Omental fat pad (tissue), 3 donors: ENCODE measurements at regions not wholly inside any gene's neighbourhood (a gene's known extent, or its start where the extent isn't known, plus 50 kb on each side); places are given as distances from the start of the nearest gene placed in this dataset.
"Not testable (repeated sequence)": the region's sequence is repeated elsewhere in the genome, so short reads cannot be mapped to it uniquely, and the experiment has no call there.

Source experiments
- ATAC-seq: fragments of 150-250 bp; one replicate; pipeline ENCODE4 v1.9.1; 2016; ENCODE audit warnings: mild to moderate bottlenecking, moderate library complexity; ENCODE audit not compliant: low FRiP score
- DNase-seq: peaks from one replicate; pipeline ENCODE4 v3.0.0-alpha.2; 2019; ENCODE audit warnings: low spot score
- TF ChIP-seq, protein P1 (sequence below), 3 donors: fragments of 450-650 bp; IDR thresholded peaks; one replicate each; pipeline ENCODE4 v1.5.1; 2016 to 2017; ENCODE audit warnings: antibody characterized with exemption in 3 of 3, mild to moderate bottlenecking in 3 of 3, moderate library complexity in 2 of 3

DNA sequence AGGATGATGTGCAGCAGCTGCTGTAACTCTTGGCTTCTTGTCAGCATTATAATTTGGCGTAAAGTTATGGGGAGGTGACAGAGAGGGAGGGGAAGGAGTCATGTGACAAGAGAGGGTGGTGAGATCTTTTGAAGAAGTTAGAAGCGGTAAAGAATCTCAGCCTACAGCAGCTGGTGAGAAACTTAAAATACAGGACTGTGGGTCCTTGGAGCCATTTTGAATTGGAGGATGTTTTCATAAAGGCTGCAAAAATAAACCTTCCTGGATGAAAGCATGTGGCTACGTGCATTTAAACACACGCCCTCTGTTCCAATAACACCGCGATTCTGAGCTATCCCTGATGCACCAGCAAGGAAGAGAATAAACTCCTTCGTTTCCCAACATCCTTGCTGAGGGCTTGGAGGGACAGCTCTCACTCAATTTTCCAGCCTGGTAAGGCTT, 133.7 kb downstream of the TMEM30B start:
- TF ChIP-seq, protein P1, sequence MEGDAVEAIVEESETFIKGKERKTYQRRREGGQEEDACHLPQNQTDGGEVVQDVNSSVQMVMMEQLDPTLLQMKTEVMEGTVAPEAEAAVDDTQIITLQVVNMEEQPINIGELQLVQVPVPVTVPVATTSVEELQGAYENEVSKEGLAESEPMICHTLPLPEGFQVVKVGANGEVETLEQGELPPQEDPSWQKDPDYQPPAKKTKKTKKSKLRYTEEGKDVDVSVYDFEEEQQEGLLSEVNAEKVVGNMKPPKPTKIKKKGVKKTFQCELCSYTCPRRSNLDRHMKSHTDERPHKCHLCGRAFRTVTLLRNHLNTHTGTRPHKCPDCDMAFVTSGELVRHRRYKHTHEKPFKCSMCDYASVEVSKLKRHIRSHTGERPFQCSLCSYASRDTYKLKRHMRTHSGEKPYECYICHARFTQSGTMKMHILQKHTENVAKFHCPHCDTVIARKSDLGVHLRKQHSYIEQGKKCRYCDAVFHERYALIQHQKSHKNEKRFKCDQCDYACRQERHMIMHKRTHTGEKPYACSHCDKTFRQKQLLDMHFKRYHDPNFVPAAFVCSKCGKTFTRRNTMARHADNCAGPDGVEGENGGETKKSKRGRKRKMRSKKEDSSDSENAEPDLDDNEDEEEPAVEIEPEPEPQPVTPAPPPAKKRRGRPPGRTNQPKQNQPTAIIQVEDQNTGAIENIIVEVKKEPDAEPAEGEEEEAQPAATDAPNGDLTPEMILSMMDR (IDR thresholded peaks at IDR 0.05): no peak
- ATAC-seq: no peak
- DNase-seq: no peak

DNA sequence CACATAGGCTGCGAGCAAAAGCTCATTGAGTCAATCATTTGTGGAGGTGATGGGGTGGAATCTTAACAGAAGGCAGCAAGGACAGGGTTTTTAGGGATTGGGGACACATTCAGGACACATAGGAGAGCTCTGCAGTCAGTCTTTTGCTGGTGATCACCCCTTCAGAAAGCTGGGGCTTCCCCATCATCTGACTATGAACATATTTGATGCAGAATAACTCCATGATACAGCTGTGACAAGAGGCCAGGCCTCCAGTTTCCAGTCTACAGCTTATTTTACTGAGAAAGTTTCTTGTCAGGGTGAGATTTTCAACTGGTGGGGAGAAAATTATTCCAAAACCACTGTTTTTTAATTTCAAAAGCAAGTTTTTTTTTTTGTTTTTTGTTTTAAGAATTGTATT, 134.2 kb downstream of the TMEM30B start:
- ATAC-seq: no peak
- TF ChIP-seq, protein P1 (IDR thresholded peaks at IDR 0.05): no peak
- no peak for DNase-seq

DNA sequence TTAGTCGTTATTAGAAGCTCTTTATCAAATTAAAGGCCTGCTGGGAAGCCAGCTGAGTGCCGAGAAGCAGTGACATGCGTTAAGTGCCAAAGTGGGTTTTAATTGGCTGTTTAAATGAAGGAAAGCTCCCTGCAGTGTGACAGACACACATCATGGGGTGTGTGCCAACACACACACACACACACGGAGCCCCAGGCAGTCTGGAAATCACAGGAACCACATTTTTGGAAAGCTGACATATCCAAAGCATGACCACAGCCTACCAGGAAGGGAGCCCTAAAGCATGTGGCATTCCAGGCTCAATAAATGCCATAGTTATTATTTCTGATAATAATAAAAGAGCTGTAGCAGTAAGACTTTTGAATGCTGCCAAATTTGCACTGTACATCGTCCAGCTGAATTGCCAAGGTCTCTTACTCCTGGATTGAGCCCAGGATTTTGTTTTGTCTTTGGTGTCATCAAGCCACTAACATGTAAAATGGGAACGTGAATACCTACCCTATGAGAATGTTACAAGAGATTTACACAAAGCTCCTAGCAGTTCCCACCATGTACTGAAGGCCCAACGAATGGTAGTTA, 135.1 kb downstream of the TMEM30B start:
- TF ChIP-seq, protein P1 (IDR thresholded peaks at IDR 0.05): no peak
- no peak for DNase-seq
- no peak for ATAC-seq

DNA sequence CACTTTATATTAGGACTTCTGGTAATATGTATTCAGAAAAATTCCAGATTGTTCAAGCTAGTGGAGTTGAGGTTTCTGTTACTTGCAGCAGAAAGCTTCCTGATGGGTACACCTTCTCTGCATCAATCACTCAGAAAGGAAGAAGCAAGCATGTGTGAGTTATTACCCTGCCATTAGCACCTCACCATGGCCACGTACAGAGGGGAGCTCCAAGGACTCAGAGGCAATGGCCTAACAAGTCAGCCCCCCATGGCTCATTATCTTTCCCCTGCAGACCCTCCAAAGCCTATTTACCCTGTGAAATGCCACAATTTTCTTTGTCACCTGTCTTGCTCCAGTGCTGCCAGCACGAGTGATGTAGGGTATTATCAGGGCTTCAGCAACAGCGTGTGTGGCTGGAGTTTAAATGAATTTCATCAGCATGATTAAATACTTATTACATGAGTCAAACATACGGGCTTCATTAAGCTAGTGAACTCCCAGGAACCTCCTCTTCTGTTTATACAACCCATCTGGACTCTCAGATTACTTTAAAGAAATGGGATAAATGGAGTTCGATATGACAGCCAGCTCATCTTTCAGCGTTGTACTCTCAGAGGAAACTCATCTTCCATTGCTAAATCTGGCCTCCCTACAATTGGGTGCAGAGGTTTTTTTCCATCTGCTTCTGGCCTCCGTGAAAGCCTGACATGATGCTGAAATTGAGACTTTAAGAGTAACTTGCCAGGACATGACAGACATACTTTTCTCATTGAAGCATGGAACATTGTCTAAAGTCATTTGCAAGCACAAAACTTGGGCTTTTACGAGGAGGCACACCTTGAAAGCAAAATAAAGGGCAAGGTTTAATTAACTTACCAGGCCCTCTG, 135.9 kb downstream of the TMEM30B start:
- TF ChIP-seq, protein P1 (IDR thresholded peaks at IDR 0.05): no peak
- ATAC-seq: peak; percentile 55

DNA sequence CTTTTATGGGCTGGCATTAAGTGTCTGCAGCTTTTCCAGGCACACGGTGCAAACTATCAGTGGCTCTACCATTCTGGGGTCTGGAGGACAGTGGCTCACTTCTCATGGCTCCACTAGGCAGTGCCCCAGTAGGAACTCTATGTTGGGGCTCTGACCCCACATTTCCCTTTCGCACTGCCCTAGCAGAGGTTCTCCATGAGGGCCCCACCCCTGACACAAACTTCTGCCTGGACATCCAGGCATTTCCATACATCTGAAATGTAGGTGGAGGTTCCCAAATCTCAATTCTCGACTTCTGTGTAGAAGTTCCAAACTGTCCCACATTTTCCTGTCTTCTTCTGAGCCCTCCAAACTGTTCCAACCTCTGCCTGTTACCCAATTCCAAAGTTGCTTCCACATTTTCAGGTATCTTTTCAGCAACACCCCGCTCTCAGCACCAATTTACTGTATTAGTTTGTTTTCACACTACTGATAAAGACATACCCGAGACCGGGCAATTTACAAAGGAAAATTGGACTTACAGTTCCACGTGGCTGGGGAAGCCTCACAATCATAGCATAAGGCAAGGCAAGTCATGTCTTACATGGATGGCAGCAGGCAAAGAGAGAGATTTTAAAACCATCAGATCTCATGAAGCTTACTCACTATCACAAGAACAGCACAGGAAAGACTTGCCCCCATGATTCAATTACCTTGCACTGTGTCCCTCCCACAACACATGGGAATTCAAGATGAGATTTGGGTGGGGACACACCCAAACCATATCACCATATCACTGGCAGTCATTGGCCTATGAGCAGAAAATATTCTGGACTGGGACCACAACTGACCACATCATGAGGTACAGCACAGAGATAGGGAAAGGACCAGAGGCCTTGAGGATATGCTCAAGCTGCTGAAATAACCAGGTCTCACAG, 136.8 kb downstream of the TMEM30B start:
- not testable (repeated sequence) for ATAC-seq, DNase-seq

More for the DNA sequence above, 135.9 kb downstream of the TMEM30B start:
- DNase-seq: no peak

DNA sequence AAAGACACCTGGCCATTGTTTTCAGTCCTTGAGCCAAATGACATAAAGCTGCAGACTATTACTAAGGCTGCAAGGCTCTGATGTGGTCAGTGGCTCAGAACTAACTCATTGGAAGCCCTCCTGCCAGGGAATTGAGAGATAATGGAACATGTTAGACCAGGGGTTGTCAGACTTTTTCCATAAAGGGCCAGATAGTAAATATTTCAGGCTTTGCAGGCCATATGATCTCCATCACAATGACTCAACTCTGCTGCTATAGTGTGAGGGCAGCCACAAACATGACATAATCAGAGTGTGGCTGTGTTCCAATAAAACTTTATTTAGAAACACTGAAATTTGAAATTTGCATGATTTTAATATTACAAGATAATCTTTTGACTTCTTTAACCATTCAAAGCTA, 140.3 kb downstream of the TMEM30B start:
- ATAC-seq (no peak), DNase-seq (no peak)
- TF ChIP-seq, protein P1 (IDR thresholded peaks at IDR 0.05): no peak

DNA sequence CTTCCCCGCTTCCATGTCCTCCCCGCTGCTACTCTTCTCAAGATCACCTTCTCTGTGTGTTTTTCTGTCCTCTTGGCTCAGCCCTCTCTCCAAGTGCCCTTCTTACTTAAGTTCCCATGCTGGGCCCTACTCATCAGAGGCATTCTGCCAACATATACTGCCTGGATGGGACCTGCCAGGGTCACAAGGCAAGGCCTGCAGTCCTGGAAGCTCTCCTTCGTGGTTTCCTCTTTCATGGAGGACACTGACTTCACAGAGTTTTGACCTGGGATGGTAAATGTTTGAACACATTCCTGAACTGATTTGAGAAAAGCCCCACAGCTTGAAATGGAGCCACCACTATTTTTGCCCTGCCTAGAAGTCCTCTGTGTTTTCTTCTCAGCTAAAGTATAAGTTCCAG, 140.9 kb downstream of the TMEM30B start:
- TF ChIP-seq, protein P1 (IDR thresholded peaks at IDR 0.05): no peak
- DNase-seq: no peak
- no peak for ATAC-seq
